ENCODE measurements at regions not wholly inside any gene's neighbourhood (a gene's known extent, or its start where the extent isn't known, plus 50 kb on each side); places are given as distances from the start of the nearest gene placed in this dataset.

- TF ChIP-seq CTCF (conservative IDR thresholded peaks at IDR 0.05; ENCODE audit: low read length): no peak
- no peak for TF ChIP-seq EZH2phosphoT487 (IDR thresholded peaks at IDR 0.05; ENCODE audit: borderline replicate concordance)
Measured at GRCh38 chr1:59025201-59025600, 241.4 kb upstream of the JUN start.

All from Loucy (cell line).